GDM1 (cell line): ENCODE measurements at regions not wholly inside any gene's neighbourhood (a gene's known extent, or its start where the extent isn't known, plus 50 kb on each side); places are given as distances from the start of the nearest gene placed in this dataset.
A peak's percentile ranks its signal among the peaks of the same experiment; 100 is the strongest.
"Not testable (repeated sequence)": the region's sequence is repeated elsewhere in the genome, so short reads cannot be mapped to it uniquely, and the experiment has no call there.

Source experiments
- DNase-seq: peaks from one replicate; lab custom pipeline; 2025; lab: John Stamatoyannopoulos, UW

DNA sequence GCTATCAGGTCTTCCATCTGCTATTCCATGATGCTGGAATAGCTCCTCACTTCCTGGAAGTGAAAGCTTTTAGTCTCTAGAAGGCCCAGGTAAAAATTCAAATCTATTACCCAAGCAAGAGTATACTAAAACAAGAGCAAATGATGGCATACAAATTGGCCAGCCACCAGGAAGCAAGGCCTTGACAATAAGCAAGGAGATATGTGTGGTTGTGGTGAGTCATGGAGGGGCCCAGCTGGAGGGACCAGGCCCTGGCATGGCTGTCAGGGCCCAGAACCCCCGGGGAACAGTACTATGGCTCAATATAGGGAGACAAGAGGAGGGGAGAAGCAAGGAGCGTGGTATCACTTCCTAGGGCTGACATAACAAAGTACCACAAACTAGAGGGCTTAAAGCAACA lies 358.7 kb downstream of the RRAGC start:
- no peak for DNase-seq

DNA sequence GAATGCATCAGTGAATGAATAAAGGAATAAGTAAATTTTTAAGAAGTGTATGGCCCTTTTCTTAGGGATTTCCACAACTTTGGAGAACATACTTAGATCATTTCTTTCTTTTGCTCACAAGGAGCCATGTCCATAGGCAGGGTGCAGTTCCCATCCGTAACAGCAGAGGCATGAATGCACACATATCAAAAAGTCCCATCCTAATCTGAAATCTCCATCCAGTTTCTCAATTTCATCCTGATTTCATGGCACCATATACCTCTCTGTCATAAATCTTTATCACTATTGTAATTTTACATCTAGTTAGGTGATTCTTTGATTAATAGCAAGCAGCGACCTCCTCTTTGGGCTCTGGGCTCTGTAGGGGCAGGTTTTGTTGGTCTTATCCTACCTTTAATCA lies 359.2 kb downstream of the RRAGC start:
- DNase-seq: no peak

DNA sequence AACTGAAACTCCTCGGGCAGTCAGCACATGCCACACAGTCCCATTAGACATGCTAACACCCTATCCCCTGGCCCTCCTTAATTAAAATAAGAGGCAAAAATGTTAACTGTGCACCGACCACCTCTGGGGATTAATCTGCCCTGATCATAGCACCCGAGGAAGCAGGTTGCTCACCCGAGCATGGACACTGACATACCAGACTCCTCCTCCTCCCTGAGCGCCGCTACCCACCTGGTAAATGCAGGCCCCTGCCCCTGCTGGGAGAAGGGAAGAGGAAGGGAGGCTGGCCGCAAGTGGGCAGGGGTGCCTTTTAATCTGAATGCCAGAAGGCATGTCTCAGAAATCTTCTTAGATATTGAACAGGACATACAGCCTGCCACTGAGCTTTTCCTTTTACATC lies 360.9 kb downstream of the RRAGC start:
- DNase-seq: no peak

DNA sequence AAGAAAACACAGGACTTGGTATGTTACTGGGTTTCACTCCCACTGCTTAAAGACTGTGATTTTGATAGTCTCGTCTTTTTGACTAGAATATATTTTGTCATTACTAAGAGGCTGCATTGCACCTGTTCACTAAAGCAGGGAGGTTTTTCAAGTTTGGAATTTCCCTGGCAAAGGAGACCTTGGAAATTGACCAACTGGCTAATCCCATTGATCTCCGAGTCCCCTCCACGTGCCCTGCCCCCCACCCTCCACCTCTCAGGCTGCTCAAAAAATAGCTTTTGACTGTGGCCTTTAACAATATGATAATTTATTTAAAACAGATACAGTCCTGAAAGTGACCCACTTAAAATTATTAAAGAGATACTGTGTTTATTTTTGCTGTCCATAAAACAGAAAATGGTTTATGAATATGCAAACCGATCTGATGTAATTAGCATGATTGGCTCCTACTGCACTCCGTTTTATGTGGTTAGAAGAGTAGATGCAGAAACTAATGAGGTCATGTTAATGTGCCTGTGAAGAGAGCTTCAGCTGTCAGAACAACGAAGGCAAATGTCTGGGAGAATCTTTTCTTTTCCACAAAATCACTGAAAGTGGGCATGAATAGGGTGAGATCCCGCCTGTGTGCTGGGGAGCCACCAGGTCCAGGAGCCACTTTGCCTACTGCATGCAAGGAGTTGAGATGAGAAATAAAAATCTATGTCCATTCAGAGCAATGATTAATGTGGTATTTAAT lies 361.5 kb downstream of the RRAGC start:
- no peak for DNase-seq

DNA sequence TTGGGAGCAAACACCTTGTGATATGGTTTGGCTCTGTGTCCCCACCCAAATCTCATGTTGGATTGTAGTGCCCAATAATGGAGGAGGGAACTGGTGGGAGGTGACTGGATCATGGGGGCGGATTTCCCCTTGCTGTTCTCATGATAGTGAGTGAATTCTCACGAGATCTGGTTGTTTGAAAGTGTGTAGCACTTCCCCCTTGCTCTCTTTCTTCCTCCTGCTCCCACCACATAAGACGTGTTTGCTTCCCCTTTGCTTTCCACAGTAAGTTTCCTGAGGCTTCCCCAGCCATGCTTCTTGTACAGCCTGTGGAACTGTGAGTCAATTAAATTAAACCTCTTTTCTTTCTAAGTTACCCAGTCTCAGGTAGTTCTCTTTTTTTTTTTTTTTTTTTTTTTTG lies 366.3 kb downstream of the RRAGC start:
- peak; percentile 9 for DNase-seq

DNA sequence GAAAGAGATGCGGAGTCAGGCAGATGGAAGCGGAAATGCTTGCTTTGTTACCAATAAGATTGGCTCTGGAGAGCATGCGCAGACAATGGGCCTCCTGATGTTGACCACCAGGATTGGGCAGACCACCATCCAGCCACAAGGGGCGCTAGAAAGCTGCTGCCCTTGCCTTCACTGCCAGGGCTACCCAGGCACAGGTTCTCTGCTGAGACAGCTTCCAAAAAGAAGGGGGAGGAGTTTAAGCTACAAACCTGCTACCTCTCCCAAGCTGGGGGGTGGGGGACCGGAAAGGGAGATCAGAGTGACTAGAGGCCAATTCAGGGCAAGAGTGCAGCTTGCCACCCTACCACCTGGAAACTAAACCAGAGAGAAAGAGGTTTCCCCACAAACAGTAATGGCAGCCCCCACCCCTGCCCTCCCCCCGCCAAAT lies 369.7 kb downstream of the RRAGC start:
- DNase-seq: peak; percentile 3

DNA sequence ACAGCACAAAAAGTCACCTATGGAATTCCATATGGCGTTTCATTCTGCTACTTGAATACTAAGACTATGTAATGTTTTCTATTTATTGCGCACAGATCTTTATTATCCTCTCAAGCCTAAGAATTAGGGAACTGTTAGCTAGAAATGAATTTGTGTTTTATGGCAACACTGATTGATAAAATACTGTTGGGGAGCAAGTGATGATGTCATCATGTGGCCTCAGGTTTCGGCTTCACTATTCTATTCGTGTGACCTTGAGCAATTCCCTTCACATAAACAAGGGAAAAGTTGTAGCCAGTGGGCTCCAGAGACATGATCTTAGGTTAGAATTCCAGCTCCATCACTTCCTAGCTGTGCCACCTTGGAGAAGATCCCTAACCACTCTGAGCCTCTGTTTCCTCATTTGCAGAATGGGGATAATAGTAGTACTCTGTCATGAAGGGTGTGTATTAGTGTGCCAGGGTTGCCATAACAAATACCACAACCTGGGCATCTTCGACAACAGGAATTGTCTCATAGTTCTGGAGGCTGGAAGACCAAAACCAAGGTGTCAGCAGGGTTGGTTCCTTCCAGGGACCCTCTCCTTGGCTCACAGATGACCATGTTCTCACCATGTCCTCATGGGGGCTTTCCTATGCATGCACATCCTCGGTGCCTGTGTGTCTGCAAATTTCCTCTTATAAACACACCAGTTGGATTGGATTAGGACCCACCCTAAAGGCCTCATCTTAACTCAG lies 371.2 kb downstream of the RRAGC start:
- DNase-seq: no peak

DNA sequence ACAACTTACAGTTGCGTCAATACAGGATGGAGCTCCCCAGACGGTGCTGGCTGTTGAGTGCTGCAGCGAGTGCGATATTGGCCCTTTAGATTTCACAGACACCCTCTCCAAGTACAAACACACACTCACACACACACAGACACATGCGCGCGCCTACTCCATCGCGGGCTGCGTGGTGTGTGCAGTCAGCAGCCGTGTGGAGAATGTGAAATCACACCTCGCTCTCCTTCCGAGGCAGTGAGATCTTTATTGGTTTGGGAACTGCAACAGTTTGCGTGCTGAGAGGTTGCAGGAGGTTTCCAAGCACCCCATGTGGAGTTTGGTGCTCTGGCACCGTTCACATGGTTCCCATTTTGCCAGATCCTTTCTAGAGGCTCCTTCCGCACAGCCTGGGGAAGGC lies 372.2 kb downstream of the RRAGC start:
- DNase-seq: no peak

DNA sequence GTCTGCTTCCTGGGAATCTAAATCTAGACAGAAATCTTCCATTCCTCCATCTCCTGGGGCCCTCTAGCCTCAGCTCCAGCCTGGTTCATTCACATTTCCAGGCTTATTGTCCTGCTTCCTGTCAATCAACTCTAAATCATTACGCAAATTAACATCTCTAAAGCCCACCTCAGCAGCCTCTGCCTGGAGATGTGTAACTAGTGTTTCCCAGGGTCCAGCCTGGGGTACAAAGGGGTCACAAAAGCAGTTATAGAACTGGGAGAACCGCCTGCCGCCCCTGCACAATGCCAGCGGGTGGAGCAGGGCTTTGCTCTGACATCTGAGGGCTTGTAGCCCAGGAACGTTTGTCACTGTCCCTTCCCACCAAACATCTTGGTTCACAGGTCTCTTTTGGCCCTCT lies 373.5 kb downstream of the RRAGC start:
- no peak for DNase-seq

DNA sequence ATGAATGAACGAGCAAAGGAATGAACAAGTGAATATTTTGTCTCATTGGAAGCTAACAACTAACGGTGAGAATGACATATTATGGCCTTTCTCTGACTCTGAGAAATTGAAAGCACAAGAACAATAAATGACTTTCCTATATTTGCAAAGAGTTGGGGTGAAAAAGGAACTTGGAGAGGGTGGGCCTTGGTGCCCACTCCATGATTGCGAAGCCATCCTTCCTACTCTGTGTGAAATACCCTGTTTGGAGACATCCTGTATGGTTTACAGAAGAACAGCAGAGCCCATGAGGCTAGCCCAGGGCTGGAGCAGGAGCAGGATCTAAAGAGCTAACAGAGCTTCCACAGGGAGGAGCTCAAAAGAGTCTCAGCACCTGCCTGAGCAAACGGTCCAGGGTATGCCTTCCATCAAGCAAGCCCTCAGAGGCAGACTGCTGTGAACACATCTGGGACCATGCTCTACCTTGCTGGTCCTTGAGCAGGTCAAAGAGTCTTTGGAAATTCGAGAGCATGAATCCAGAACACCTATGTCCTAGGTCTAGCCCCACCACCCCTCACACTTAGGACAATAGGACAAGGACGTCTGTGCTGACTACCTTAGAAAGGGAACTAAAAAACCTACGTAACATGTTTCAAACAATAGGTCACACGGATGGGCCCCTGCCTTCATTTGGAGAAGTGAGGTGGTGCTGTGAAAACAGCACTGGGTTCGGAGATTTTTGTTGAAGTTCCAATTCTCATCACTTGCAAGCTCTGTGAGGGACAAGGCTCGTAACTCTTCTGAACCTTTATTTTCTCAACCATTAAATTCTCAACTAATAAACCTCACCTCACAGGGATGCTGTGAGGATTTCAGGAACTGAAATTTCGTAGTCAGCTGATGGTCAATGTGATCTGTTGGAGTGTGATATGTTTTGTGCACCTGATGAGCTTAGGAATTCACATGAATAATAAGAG lies 377.4 kb downstream of the RRAGC start:
- no peak for DNase-seq

DNA sequence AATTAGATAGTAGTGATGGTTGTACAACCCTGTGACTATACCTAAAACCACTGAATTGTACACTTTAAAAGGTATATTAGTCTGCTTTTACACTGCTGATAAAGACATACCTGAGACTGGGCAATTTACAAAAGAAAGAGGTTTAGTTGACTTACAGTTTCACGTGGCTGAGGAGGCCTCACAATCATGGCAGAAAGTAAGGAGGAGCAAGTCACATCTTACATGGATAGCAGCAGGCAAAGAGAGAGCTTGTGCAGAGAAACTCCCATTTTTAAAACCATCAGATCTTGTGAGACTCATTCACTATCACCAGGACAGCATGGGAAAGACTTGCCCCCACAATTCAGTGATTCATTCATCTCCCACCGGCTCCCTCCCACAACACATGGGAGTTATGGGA lies 379.9 kb downstream of the RRAGC start:
- DNase-seq: not testable (repeated sequence)

DNA sequence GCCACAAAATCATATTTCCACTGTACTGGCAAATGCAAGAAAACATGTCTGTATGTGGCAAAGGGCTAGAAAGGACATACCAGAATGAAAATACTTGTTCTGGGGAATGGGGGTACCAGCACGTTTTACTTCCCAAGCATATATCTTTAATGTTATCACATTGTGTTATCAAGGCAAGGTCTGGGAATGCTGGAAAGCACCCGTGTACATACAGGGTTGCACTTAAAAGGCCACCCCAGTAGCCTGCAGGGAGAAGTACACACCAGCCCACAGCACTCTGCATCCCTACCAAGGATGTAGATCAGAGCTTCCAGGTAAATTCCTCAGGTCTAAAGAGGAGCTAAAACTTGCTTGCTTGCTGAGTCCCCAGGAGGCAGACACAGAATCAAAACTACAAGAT lies 381.8 kb downstream of the RRAGC start:
- no peak for DNase-seq

DNA sequence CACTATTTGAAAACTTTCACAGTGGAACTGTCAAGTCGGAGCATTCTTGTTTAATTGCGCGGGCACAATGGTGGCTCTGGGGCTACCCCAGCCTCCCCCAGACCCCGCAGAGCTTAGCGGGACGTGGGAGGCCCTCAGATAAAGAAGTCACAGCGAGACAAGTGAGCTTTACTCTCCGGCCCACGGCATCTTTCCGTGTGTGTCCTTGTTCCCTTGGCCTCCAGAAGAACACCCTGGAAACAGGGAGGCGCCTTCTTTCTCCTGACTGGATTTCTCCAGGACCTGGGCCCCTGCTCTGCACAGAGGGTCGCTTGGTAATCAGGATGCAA lies 382.8 kb downstream of the RRAGC start:
- no peak for DNase-seq

DNA sequence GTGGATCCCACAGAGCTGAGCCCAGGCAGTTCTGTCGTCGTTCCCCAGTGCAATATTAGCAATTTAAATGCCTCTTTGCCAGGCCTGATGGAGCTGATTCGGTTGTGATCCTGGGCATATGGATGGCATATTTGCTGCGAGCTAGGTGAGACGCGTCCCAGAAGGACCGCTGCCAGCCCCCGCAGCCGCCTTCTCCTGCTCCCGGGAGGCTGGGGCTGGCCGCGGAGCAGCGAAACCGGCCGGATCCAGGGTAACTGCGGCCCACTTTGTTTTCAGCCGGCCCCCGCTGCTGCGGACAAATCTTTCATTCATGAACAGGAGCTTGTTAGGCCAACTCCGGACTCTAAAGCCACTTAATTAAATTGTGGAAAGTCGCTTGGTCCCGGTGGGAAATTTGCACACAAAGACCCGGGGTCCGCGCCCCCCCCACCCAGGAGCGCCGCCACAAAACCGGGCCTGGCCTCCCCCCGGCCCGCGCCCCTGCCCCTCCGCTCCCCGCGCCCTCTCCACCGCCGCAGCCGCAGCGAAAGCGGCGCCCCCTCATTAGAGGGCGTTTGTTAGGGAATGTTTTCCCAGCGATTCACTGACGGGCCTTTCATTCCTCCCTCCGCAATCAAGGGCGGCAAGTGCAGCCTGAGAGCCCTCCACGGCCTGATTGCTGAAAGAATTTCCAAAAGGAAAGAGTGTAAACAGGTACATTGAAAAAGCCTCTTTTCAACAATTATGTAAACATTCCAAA lies 383.3 kb downstream of the RRAGC start:
- no peak for DNase-seq

DNA sequence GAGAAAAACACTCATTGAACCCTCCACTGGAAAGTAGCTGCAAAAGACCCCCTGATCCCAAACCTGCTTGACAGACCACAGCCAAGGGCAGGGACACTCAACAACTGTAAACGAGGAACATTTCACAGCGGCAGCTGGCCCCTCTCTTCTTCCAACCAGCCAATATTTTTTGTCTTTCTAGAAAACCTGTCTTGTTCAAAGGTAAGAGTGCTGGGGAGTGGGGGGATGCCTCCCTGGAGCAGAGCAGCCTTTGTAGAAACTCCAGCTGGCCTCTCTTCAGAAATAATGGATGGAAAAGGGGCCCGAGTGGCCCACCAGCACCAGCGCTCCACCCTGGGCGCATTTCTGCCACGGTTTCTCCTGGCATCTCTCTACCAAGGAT lies 384.0 kb downstream of the RRAGC start:
- DNase-seq: no peak

DNA sequence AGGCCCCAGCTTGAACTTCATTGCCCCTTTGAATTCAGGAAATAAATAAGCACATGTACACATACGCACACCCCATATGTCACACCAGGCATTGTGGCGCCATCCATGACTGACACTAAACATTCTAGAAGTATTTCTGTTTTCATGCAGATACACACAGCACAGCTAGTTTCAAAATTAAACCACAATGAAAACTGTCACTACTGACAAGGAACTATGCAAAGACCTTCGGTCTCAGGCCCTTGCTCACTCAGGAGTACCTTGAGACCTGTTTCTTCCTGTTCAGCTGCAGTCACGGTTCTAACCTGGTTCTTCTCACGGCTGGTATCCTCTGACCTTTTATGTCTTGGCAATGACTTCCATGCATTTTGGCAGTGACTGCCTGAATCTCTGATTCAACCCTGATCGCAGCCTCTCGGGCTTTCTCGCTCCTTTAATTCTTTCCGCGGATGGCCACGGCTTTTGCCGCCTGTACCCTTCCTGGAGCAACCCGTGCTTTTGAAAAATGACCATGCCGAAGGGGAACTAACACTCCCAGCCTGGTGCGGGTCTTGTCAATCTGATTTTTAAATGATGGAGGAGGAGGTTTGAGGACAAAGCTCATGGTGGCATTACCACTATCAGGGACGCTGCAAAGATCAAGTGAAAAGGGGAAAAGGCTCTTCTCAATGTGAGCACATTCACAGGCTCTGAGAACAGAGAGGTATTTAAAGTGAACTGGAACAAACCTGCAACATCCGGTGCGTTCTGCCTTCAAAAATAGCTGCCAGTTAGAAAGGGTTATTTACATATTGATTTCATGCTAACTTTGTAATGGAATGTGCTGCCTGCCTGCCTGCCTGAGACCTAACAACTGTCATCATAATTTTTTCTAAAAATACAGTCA lies 384.6 kb downstream of the RRAGC start:
- DNase-seq: no peak

DNA sequence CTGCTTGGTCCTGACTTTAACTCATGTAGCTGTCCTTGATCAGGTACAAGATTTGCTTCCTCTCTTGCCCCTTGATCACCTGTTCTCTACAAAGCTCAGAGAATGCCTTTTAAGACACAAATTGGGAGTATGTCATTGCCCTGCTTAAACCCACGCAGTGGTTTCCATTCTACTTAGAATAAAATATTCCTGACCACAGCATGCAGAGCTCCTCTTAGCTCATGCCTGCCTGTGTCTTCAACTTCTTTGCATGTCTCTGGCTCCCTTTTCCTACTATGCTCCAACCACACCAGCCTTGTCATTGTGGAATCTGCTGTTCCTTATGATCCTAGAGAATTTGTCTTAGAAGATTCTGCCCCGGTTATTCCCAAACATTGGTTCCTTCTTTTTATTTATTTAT lies 393.1 kb downstream of the RRAGC start:
- DNase-seq: no peak

DNA sequence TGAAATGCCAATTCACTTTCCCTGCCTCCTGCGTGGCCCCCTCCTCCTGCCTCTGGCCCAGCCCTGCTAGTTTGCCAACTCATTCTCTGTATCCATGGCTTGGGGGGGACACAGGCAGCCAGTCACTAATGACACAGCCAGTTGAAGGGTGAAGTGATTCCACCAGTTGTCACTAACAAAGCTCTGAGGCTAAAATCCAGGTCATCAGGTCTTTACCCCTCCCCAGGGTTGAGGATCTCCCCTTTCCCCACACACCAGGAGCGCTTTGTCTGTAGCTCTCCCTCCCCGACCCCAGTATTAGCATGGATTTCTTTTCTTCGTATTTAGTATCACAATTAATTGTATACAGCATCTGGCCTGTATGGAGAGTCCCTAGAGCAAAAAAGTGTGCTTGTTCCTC lies 394.1 kb downstream of the RRAGC start:
- DNase-seq: no peak

DNA sequence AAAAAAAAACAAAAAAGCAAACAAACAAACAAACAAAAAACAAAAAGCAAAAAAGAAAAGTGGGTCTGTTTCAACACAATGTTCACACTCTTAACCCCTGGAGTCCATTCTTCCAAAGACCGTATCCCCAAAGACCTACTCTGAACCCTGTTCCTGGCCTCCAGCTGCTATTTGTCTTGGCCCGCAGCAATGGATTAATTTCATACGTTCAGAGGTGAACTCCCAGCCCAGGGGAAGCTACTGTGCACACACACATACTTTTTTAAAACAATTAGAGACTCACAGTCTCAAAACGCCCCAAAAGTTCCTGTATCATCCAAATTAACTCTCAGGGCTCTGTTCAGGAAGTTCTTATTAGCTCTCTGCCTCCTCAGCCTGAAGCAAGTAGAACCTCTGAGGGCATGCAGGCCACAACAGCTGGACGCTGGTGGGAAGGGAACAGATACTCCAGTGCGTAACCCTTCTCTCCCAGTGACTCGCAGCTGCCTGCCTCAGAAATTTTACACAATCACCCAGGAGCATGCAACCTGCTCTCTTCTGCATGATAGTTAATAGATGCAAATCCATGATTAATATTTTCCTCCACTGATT lies 395.4 kb downstream of the RRAGC start:
- no peak for DNase-seq

DNA sequence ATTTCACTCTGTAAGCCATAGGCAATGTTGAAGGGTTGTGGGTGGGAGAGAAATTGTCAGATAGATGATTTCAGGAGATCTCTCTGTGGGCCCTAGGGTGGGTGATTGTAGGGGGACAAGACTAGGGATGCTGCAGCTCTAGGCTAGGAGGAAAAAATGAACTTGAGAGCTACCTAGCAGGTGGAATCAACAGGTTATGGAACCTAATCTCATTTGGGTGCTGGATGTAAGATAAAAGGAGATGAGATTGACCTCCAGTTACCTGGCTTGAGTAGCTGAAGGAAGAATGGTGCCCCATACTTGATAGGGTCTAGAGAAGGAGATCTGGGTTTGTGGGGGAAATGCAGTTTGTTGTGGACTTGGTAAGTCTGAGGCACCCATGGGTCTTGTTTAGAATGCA lies 396.5 kb downstream of the RRAGC start:
- DNase-seq: no peak

DNA sequence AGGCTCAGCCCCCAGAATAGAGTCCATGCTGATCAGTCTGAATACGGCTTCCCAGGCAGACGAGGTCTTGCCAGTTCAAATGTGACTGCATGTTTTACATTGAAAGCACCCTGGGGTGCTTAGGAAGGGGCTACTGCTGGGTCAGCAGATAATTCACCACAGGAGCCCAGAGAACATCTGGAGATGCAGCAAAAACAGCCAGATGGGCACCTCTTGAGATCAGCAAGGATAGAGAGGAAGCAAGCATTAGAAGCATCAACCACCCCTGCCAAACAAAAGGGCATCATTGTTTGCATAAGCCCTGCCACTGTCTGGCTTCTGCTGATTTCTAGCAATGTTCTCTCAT lies 403.1 kb downstream of the RRAGC start:
- no peak for DNase-seq
